Neural progenitor cell (in vitro differentiated cells): ENCODE measurements at regions not wholly inside any gene's neighbourhood (a gene's known extent, or its start where the extent isn't known, plus 50 kb on each side); places are given as distances from the start of the nearest gene placed in this dataset.

Experiments
- DNase-seq: peaks from one replicate; pipeline ENCODE4 v3.0.0-alpha.2; 2016; ENCODE audit warnings: low spot score
- H2AFZ ChIP-seq: fragments of 200-600 bp; sonication (generic); replicated peaks from 2 replicates; pipeline ENCODE4 v1.6.1; 2016; ENCODE audit warnings: antibody characterized with exemption
- H3F3A ChIP-seq: fragments of 200-600 bp; sonication (generic); 2 replicates; pipeline ENCODE4 v1.6.1; 2016; ENCODE audit warnings: antibody characterized with exemption, low read depth
- H3K27ac ChIP-seq: fragments of 200-600 bp; sonication (generic); 2 replicates; pipeline ENCODE4 v1.5.1; 2016; ENCODE audit warnings: mild to moderate bottlenecking
- H3K27me3 ChIP-seq: fragments of 200-600 bp; sonication (generic); 2 replicates; pipeline ENCODE4 v1.6.1; 2016; ENCODE audit warnings: mild to moderate bottlenecking, moderate library complexity
- H3K36me3 ChIP-seq: fragments of 200-600 bp; sonication (generic); 2 replicates; pipeline ENCODE4 v1.5.1; 2016
- H3K4me1 ChIP-seq: fragments of 200-600 bp; sonication (generic); 2 replicates; pipeline ENCODE4 v1.6.1; 2016; ENCODE audit warnings: mixed run types
- H3K4me2 ChIP-seq: fragments of 200-600 bp; sonication (generic); 2 replicates; pipeline ENCODE4 v1.6.1; 2016
- H3K4me3 ChIP-seq: fragments of 200-600 bp; sonication (generic); 2 replicates; pipeline ENCODE4 v1.5.1; 2016
- H3K79me2 ChIP-seq: fragments of 200-600 bp; sonication (generic); 2 replicates; pipeline ENCODE4 v1.6.1; 2016; ENCODE audit warnings: low read depth
- H3K9ac ChIP-seq: fragments of 200-600 bp; sonication (generic); 2 replicates; pipeline ENCODE4 v1.6.1; 2016
- H3K9me3 ChIP-seq: fragments of 200-600 bp; sonication (generic); 2 replicates; pipeline ENCODE4 v1.5.1; 2016; ENCODE audit warnings: low read depth
- H4K20me1 ChIP-seq: fragments of 200-600 bp; sonication (generic); 2 replicates; pipeline ENCODE4 v1.6.1; 2016; ENCODE audit warnings: low read depth
- H3K27ac Mint-ChIP-seq: 3 replicates; pipeline ENCODE4 v1.8.0; 2021; ENCODE audit warnings: mixed read lengths
- H3K27me3 Mint-ChIP-seq: 2 replicates; pipeline ENCODE4 v1.8.0; 2022; ENCODE audit warnings: low read depth, mild to moderate bottlenecking, inconsistent platforms, moderate library complexity, mixed read lengths; ENCODE audit not compliant: insufficient read depth
- H3K36me3 Mint-ChIP-seq: 3 replicates; pipeline ENCODE4 v1.8.0; 2021; ENCODE audit warnings: mixed read lengths
- H3K4me1 Mint-ChIP-seq: 3 replicates; pipeline ENCODE4 v1.8.0; 2021; ENCODE audit warnings: mixed read lengths
- H3K4me3 Mint-ChIP-seq: 3 replicates; pipeline ENCODE4 v1.8.0; 2021; ENCODE audit warnings: mild to moderate bottlenecking, moderate library complexity, mixed read lengths
- H3K9me3 Mint-ChIP-seq: 3 replicates; pipeline ENCODE4 v1.8.0; 2020; ENCODE audit warnings: mixed read lengths
- CTCF ChIP-seq: fragments of 200-600 bp; sonication (generic); IDR thresholded peaks from 2 replicates; pipeline ENCODE4 v1.5.1; 2017; ENCODE audit warnings: antibody characterized with exemption, mild to moderate bottlenecking
- EZH2 ChIP-seq: fragments of 200-600 bp; sonication (generic); IDR thresholded peaks from 2 replicates; pipeline ENCODE4 v1.6.1; 2017; ENCODE audit warnings: antibody characterized with exemption, mild to moderate bottlenecking, moderate library complexity
- EZH2phosphoT487 ChIP-seq: fragments of 200-600 bp; sonication (generic); IDR thresholded peaks from 2 replicates; pipeline ENCODE4 v1.6.1; 2017; ENCODE audit warnings: antibody characterized with exemption

GRCh38 chr14:56379956-56380355 lies 199.6 kb upstream of the TMEM260 start:
- DNase-seq, result no peak
- no peak overlapping the region for H3K4me2 ChIP-seq

GRCh38 chr14:56386024-56386423 lies 193.6 kb upstream of the TMEM260 start:
- Mint-ChIP-seq H3K27ac (no peak overlapping the region), H3K27me3 (no peaks in the 10 kb centered on the region), H3K4me3 (no peak overlapping the region), H3K36me3 (no peaks in the 10 kb centered on the region), H3K9me3 (peaks cover 21% of the 10 kb centered on the region), H3K4me1 (no peaks in the 10 kb centered on the region)
- H3K27me3 ChIP-seq, result no peaks in the 10 kb centered on the region
- no peak overlapping the region for H3K4me2 ChIP-seq
- H3F3A ChIP-seq, result no peaks in the 10 kb centered on the region
- H3K9ac ChIP-seq, result no peak overlapping the region
- H3K9me3 ChIP-seq, result peaks cover 6% of the 10 kb centered on the region
- no peaks in the 10 kb centered on the region for H4K20me1 ChIP-seq
- DNase-seq, result no peak
- H3K4me3 ChIP-seq, result no peak overlapping the region
- H3K79me2 ChIP-seq, result no peaks in the 10 kb centered on the region
- no peak overlapping the region for H2AFZ ChIP-seq
- no peaks in the 10 kb centered on the region for H3K36me3 ChIP-seq
- TF ChIP-seq EZH2, result no peak
- TF ChIP-seq EZH2phosphoT487, result no peak
- TF ChIP-seq CTCF, result no peak
- H3K4me1 ChIP-seq, result no peaks in the 10 kb centered on the region
- H3K27ac ChIP-seq, result no peak overlapping the region

More at GRCh38 chr14:56379956-56380355, 199.6 kb upstream of the TMEM260 start:
- H3K9me3 Mint-ChIP-seq, result peaks cover 17% of the 10 kb centered on the region
- no peaks in the 10 kb centered on the region for H3K36me3 ChIP-seq
- no peak overlapping the region for H2AFZ ChIP-seq
- H3K4me3 Mint-ChIP-seq, result no peak overlapping the region
- TF ChIP-seq CTCF (no peak), EZH2phosphoT487 (no peak), EZH2 (no peak)
- no peaks in the 10 kb centered on the region for H4K20me1 ChIP-seq
- no peak overlapping the region for H3K27ac ChIP-seq
- no peak overlapping the region for H3K4me3 ChIP-seq
- no peak overlapping the region for H3K27ac Mint-ChIP-seq
- H3K27me3 Mint-ChIP-seq, result peaks cover 2% of the 10 kb centered on the region
- H3F3A ChIP-seq, result no peaks in the 10 kb centered on the region
- peaks cover 3% of the 10 kb centered on the region for H3K4me1 Mint-ChIP-seq
- H3K9ac ChIP-seq, result no peak overlapping the region
- H3K4me1 ChIP-seq, result no peaks in the 10 kb centered on the region
- no peaks in the 10 kb centered on the region for H3K27me3 ChIP-seq
- H3K36me3 Mint-ChIP-seq, result no peaks in the 10 kb centered on the region
- peaks cover 6% of the 10 kb centered on the region for H3K9me3 ChIP-seq
- H3K79me2 ChIP-seq, result no peaks in the 10 kb centered on the region

GRCh38 chr14:56390859-56391258 lies 188.7 kb upstream of the TMEM260 start:
- Histone ChIP-seq H3K4me1 (no peaks in the 10 kb centered on the region), H3F3A (no peaks in the 10 kb centered on the region), H3K27ac (no peak overlapping the region), H3K27me3 (no peaks in the 10 kb centered on the region), H3K4me2 (no peak overlapping the region), H3K79me2 (no peaks in the 10 kb centered on the region), H3K9me3 (no peaks in the 10 kb centered on the region), H4K20me1 (no peaks in the 10 kb centered on the region), H3K9ac (no peak overlapping the region), H2AFZ (no peak overlapping the region), H3K36me3 (no peaks in the 10 kb centered on the region), H3K4me3 (no peak overlapping the region)
- TF ChIP-seq EZH2, result no peak
- no peak for TF ChIP-seq CTCF
- TF ChIP-seq EZH2phosphoT487, result no peak
- no peak for DNase-seq
- Mint-ChIP-seq H3K27me3 (no peaks in the 10 kb centered on the region), H3K4me1 (no peaks in the 10 kb centered on the region), H3K36me3 (no peaks in the 10 kb centered on the region), H3K9me3 (no peaks in the 10 kb centered on the region), H3K4me3 (no peak overlapping the region), H3K27ac (no peak overlapping the region)
